AG20443 (cell line): ENCODE measurements at regions not wholly inside any gene's neighbourhood (a gene's known extent, or its start where the extent isn't known, plus 50 kb on each side); places are given as distances from the start of the nearest gene placed in this dataset.

Experiments
- DNase-seq: peaks from one replicate; pipeline ENCODE4 v3.0.0; 2012; ENCODE audit warnings: low spot score, mixed read lengths

DNA sequence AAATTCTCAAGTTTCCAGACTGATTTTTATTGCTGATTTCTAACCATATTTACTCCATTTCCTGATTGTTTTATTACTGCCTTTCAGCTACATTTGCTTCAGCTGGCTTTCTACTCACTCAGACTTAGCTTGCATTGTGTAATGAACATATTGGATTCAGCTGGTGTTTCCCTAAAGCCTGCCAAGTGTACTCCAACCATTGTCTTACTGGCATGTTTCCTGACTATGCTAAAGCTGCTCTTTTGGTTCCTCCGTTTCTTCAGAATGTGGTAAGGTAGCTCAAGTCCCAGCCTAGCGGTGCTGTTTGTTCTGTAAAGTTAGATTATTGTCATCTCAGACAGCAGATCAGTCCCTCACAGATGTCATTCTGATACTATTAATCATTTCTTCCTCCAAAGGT is 53.1 kb upstream of the GLRA2 start:
- DNase-seq = peak; percentile 11

DNA sequence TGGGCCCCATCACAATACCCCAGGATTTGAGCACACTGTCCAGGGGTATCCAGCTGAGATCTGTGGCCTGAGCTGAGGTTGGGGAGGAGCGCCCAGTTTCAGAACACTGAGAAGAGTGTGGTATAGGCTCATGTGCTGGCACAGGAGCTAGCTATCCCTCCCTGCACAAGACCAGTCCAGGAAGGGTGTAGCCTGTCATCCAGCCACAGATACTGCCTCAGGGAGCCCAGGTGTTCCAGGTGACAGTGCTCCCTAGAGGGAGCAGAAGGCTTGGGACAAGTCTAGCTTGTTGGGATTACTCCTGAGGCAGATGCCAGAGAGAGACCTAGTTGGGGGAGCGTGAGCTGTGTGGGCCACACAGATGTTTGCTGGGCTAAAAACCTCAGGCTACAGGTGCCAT is 79.6 kb upstream of the GLRA2 start:
- DNase-seq = no peak

DNA sequence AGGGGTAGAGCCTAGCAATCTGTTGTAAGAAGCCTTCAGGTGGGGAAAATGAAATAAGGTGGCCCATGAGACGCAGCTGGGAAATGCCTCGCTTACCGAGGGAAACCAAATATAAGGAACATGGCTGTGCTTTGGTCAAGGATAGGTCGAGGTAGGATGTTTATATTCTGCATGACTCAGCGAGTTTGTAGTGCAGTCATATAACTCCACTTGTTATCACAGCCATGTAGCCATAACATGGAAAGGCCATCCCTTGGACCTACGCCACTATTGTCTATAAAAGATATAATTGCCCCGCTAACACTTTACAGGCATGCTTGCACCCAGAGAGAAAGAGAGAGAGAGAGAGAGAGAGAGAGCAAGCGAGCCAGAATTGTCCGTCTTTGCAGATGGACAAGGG is 80.9 kb upstream of the GLRA2 start:
- DNase-seq = no peak

DNA sequence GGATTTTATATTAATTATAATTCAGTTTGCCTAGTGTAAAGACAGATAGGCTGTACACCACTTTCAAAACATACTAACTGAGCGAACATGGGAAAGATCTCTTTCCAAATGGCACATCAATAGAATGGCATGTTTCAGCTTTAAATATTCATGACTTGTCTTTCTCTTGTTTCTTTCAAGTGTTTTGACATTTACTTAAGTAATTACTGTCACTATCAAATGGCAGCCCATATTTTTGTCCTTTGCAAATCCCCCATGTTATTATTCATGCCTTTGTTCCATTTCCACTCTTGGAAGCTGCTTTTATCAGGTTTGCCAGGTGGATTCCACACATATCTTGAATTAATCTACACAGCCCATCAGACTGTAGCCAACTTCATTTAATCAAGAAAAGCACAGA is 89.2 kb upstream of the GLRA2 start:
- no peak for DNase-seq

DNA sequence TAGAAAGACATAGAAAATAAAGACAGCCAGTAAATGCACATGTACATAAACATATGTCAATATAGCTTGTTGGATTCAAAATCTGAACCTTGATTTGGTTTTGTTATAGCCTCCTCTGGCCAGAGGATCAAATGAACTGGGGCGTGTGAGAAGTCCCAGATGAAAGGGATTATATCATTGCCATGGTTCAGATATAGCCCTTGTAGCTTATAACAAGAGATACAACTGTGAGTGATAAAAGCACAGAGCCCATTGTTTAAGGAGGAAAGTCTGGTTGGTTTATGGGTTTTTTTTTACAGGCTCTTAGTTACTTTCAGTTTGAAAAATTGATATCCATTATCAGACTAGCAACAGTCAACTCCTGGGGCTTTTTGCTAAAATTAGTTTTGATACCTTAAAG is 101.7 kb upstream of the GLRA2 start:
- DNase-seq = no peak

DNA sequence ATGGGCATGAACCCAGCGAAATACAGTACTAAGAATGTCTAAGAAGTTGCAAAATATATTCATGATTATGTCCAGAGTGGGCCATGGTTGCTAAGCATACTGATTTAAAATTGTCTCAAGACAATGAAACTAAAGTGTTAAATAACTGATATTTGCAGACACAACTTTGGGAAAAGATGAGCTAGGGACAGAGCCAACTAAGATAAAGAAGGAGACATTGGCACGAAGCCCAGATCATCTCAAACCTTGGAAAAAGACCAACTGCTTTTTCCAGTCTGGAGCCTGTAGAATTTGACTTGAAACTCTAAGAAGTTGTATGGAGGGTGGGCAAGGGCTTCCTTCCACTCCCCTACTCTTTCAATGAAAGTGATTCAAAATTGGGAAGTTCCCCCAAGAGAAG is 108.5 kb upstream of the GLRA2 start:
- no peak for DNase-seq

DNA sequence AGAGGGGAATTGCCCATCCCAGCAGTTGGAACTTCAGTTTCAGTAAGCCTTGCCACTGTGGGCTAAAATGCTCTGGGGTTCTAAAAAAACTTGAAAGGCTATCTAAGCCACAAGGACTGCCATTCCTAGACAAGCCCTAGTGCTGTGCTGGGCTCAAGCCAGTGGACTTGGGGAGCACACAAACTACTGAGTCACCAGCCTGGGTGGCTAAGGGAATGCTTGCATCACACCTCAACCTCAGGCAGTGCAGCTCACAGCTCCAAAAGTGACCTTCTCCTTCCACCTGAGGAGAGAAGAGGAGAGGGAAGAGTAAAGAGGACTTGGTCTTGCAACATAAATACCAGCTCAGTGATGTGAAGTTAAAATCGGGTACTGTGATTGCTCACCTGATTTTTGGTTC is 116.7 kb upstream of the GLRA2 start:
- no peak for DNase-seq

DNA sequence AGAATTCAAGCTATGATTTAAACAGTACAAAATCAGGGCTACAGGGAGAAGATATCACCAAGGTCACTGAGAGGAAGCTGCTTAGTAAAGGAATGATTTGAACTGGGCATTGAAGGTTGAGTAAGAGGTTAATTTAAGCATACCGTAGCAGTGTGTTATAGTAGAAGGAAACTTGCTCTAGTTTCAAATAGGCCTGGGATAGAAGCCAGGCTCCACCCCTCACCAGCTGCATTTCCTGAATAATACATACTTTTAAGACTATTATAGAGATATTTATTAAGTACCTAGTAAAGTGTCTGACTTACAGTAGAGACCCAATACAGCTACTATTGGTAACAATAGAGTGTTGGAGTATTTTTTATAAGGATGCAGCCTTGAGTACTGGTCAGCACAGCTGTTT is 118.0 kb upstream of the GLRA2 start:
- no peak for DNase-seq

DNA sequence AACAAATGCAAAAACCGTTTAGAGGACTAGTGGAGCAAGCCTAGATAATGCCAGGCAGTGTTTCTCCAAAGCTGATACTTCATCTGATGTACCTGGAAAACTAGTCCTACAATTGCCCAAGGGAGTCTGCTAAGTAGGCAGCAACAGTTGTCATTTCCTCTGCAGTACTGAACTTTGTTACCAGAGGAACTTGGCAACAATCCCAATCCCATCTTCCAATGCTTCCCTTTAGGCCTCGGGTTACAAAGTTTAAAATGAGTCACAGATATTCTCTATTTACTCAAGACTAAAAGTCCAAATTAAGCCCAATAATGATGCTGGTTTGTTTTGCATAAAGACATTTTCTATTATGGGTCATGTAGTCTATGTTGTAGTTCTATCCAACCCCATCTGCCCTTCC is 120.0 kb upstream of the GLRA2 start:
- DNase-seq = no peak

DNA sequence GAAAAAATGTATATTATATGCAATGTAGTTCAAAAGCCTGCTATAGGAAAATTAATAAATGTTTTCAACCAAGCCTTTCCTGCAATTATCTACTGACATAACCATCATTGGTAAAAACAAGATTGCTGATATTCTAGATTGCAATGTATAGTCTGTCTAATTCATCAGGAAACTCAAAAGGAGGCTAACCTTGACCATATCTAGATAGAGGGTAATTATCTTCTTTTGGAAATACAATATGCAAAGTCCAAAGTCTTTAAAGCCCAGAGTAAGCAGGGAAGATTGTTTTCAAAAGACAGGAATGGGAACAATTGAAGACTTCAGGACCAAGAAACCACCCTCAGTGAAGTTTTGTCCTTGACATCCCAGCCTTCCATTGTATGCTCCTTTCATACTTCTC is 123.1 kb upstream of the GLRA2 start:
- DNase-seq = no peak

DNA sequence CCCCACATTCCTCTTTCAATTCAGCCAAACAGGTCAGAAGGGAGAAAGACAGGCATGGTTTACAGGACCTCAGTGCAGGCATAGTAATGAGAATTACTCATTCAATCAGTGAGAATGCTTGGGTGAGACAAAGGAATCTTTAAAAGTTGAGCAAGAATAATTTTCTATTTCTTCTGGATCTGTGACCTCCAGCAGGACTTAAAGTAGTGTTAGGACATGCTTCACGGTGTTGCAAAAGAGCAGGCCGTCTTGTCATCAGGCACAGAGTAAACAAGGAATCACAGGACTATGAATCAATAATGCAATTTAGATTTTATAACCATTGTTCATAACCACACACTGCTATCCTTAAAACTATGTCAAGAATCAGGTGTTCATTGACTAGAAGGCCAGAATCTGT is 130.6 kb upstream of the GLRA2 start:
- peak; percentile 12 for DNase-seq

DNA sequence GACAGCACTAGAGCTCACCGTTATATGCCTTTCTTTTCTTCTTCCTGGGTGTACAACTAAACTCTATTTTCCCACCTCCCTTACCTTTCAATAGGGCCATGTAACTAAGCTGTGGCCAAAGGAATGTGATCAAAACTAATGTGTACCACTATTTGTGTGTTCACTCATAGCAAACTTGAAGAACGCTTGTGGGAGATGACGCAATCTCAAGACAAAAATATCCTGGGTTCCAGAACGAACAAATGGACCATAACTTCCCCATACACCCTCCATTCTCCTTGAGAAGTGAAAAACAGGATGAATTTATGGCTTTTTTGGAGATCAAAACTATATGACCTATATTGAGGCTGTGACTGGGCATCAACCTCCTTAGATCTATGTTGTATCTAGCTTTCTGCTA is 139.7 kb upstream of the GLRA2 start:
- no peak for DNase-seq

DNA sequence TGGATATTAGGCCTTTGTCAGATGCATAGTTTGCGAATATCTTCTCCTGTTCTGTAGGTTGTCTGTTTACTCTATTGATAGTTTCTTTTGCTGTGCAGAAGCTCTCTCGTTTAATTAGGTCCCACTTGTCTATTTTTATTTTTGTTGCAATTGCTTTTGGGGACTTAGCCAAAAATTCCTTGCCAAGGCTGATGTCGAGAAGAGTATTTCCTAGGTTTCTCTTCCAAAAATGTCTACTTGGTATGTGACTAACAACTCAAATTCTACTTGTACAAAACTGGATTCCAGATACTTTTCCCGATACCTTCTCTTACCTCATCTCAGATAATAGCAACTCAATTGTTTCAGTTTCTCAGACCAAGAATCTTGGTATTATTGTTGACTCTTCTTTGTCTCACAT is 142.4 kb upstream of the GLRA2 start:
- no peak for DNase-seq

DNA sequence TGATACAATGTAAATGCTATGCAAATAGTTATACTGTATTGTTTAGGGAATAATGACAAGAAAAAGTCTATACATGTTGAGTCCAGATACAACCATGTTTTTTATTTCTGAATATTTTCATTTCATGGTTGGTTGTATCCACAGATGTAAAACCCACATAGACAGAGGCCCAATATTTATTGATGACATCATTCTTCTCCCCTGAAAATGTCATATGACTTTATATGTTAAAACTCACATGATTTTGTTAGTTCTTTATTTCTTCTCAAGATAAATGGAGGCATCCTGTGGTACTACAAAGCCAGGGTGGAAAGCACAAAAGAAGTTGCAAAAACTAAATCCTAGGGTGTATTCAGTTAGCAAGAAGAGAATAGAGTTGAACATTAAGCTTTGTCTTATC is 149.3 kb upstream of the GLRA2 start:
- DNase-seq = no peak

DNA sequence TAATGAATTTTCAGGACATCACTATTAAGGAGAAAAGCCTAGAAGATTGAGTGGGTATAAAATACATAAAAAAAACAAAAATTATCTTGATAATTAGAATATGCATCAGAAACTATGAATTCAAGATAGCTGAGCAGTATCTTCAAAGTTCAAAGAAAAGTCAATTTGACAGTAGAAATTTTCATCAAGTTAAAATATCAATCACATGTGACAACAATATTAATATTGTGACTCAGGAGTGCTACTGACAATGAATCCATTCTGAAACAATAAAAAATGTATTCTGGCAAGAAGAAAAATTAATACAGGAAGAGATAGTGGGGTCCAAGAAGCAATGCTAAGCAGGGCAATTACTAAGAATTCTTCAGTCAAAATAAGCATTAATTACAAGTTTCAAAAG is 151.9 kb upstream of the GLRA2 start:
- DNase-seq = no peak

DNA sequence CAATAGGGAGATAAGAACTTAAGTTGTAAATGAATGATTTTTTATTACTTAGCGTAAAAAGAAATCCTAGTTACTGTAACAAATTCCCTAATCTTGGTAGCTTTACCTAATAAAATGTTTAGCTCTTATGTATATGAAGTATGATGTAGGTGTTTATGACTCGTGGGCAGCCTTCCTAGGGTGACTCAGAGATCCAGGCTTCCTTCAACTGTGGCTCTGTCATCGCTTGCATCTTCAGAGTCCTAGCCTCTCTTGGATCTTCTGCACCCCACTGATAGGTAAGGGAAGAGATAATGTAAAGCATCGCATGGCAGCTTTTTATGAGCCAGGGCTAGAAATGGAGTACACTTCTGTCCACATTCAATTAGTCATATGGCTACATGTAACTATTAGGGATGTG is 165.6 kb upstream of the GLRA2 start:
- no peak for DNase-seq

DNA sequence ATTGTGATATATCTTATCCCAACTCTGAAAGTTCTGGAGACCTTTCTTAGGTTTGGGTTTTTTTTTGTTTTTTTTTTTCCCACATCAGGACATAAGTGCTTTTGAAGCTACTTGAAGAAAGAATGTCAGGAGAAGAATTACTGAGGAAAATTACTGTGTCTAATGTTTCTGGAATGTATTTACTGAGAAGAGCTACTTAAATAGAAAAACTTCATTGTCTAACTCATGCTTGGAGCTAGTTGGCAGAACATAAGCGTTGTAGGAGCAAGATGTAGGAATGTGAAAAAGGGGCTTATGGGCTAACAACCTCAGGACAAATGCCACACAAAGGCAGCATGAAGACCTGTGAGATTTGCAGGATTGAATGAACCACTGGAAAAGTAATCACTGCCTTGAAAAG is 166.6 kb upstream of the GLRA2 start:
- peak; percentile 16 for DNase-seq

DNA sequence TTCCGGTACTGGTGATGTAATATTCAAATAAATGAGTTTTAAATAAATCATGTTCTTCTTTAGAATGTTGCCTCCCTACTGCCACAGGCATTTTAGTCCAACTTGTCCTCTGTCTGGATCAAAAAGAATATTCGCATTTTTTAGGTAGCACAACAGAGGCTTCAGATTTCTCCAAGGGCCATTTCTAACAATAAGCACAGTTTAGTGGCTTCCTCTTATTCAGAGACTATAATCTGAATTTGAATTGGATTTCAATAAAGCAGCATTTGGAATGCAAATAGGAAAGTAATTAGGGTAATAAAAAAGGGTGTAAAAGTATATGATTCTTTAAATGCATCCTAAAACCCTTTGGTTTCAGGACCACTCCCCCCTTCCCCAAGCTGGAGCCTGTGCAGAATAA is 167.9 kb upstream of the GLRA2 start:
- no peak for DNase-seq

DNA sequence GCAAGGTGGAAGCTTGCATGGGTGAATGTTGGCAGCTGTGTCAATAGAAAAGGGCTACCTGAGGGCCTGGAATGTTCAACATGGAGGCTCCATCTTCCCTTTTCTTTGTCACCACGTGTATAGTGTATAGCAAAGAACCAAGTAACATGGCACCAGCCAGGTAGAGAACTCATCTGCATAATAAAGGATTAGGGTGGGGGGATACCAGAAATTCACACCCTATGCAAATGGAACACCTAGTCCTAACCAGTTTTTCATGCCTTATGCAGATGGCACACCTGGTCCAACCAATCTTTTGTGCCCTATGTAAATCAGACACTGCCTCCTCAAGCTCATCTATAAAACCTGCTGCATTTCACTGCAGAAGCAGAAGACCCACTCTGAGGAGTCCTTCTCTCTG is 169.6 kb upstream of the GLRA2 start:
- no peak for DNase-seq

DNA sequence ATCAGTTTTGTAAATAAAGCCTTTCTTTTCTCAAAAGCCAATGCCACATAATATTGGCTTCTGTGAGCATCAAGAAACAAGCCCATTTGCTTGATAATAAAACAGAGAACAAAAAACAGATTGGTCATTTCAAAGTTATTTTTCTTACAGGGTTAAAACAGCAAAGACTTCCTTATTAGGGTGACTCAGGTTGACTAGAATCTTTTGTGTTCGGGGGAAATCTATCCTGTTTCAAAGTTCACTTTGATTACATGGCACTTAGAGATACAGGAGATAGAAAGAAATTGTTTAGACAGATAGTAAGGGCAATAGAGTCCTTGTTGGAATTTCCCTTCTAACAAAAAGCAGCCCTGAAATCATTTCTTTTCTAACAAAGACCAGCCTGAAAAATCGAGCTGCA is 170.0 kb upstream of the GLRA2 start:
- no peak for DNase-seq

DNA sequence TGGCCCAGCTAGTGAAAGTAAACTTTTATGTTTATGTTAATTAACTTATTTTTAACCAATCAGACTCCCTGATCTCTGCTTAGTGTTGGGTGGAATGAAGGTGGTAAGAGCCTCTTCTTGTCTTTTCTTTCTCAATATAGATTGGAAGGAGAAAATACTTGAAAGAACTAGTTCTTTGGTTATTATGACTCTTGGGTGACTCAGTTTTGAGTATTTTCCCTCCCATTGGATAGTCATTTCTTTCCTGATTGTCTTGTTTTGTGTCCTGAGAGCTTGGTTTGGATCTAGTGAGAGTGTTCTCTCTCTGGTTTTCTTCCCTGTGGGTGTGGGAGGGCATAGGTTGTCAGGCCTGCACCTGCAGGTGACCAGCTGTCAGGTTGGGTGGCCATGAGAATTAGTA is 172.0 kb upstream of the GLRA2 start:
- no peak for DNase-seq

DNA sequence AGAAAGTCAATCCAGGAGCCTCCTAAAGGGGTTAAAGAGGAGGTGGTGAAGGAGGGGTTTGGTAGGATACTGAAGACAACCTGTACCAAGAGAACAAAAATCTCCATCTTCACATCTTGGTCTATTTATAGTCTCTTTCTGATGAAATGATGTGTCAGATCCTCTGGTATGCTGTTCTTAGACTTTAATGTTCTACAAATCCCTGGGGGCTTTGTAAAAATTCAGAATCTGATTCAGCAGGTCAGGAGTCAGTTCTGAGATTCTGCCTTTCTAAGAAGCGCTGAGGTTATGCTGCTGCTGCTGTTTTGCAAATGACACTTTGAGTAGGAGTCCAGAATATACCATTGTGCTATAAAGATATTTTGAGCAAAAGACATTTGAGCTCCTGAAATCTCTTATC is 172.9 kb upstream of the GLRA2 start:
- peak; percentile 14 for DNase-seq

DNA sequence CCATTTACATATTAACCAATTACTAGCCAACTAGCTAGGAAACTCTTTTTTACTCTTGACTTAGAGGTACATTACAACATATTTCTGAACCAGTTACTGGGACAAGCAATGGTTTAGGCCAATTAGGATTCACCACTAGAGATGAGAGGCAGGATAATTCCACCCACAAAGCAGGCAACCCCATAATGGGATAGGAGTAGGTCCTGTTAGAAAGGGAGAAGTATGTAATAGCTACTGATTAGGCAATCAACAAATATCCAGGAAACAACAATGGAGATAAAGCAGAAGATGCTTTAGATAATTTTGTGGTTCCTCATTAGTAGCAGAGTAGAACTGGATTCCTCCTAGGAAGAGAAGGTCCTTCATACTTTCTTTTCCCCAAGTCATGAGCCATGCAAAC is 173.8 kb upstream of the GLRA2 start:
- DNase-seq = no peak

DNA sequence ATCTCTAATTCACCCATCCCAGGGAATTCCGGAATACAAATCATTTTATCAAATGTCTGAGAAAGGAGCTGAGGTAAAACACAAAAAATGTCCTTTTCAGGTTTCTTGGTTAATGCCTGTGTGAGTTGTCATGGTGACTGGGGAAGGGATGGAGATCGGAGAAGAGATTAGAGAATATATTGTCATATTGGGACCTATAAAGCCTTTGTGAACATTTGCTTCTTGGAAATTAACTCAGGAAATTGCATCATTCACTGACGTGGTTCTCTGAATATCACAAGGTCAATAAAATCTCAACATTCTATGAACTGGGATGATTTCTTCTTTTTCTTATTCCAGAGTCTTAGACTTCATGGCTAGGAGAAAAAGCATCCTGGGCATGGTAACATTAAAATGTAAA is 174.8 kb upstream of the GLRA2 start:
- no peak for DNase-seq

DNA sequence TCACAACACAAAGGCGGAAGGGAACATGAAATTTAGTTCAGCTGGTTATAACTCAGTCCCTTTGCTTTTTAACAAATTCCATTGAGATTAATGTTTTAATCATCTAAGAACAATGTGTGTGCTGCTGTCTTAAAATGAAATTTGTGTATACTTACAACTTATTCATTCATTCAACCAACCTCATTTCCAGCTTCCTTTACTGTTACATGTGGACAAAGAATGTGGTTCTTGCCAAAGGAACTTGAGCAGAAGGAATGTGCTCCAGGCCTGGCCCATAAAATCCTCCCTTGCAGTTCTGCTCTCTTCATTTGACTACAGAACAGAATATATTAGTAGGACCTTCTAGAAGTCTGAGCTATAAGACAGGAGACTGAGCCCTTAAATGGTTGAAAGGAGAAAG is 176.8 kb upstream of the GLRA2 start:
- peak; percentile 24 for DNase-seq
